AG20443 (cell line): ENCODE measurements at regions not wholly inside any gene's neighbourhood (a gene's known extent, or its start where the extent isn't known, plus 50 kb on each side); places are given as distances from the start of the nearest gene placed in this dataset.
"Not testable (repeated sequence)": the region's sequence is repeated elsewhere in the genome, so short reads cannot be mapped to it uniquely, and the experiment has no call there.

Experiments used
- DNase-seq: peaks from one replicate; pipeline ENCODE4 v3.0.0; 2012; ENCODE audit warnings: low spot score, mixed read lengths

- no peak for DNase-seq
These were observed 225.7 kb upstream of the NPVF start for GRCh38 chr7:25454020-25454419.

GRCh38 chr7:25454562-25455041 is 226.3 kb upstream of the NPVF start:
- no peak for DNase-seq

- no peak for DNase-seq
These were observed 227.5 kb upstream of the NPVF start for GRCh38 chr7:25455683-25456251.

- no peak for DNase-seq
These were observed 228.3 kb upstream of the NPVF start for GRCh38 chr7:25456467-25457171.

- DNase-seq: no peak
These were observed 230.8 kb upstream of the NPVF start for GRCh38 chr7:25459057-25459456.

- DNase-seq: no peak
These were observed 232.1 kb upstream of the NPVF start for GRCh38 chr7:25460433-25460832.

- DNase-seq: no peak
These were observed 241.4 kb upstream of the NPVF start for GRCh38 chr7:25469669-25470068.

- no peak for DNase-seq
These were observed 248.7 kb upstream of the NPVF start for GRCh38 chr7:25476863-25477499.

GRCh38 chr7:25478221-25478620 is 249.9 kb upstream of the NPVF start:
- not testable (repeated sequence) for DNase-seq

- no peak for DNase-seq
These were observed 250.6 kb upstream of the NPVF start for GRCh38 chr7:25478925-25479324.

GRCh38 chr7:25481891-25482290 is 253.6 kb upstream of the NPVF start:
- DNase-seq: no peak

GRCh38 chr7:25482631-25483030 is 254.3 kb upstream of the NPVF start:
- no peak for DNase-seq

GRCh38 chr7:25485026-25485425 is 256.7 kb upstream of the NPVF start:
- no peak for DNase-seq

GRCh38 chr7:25486656-25487055 is 258.4 kb upstream of the NPVF start:
- DNase-seq: no peak

- DNase-seq: no peak
These were observed 265.6 kb upstream of the NPVF start for GRCh38 chr7:25493805-25494366.

GRCh38 chr7:25494896-25495295 is 266.6 kb upstream of the NPVF start:
- DNase-seq: no peak

GRCh38 chr7:25495342-25496250 is 267.3 kb upstream of the NPVF start:
- DNase-seq: no peak

GRCh38 chr7:25496476-25497368 is 268.4 kb upstream of the NPVF start:
- no peak for DNase-seq

GRCh38 chr7:25500393-25500921 is 272.2 kb upstream of the NPVF start:
- no peak for DNase-seq

- DNase-seq: no peak
These were observed 275.0 kb upstream of the NPVF start for GRCh38 chr7:25503306-25503705.
